Astrocyte (in vitro differentiated cells and primary cell): ENCODE measurements at regions not wholly inside any gene's neighbourhood (a gene's known extent, or its start where the extent isn't known, plus 50 kb on each side); places are given as distances from the start of the nearest gene placed in this dataset.

Experiments
- EZH2 ChIP-seq: IDR thresholded peaks from 2 replicates; pipeline ENCODE4 v1.6.1; 2012; ENCODE audit warnings: mild to moderate bottlenecking, low read length, inconsistent platforms; ENCODE audit not compliant: insufficient read depth
- TF ChIP-seq, protein P1 (sequence below): IDR thresholded peaks from 2 replicates; pipeline ENCODE4 v1.5.1; 2011; ENCODE audit warnings: low read depth, mild to moderate bottlenecking, inconsistent platforms, low read length, moderate library complexity; ENCODE audit not compliant: insufficient read depth

DNA sequence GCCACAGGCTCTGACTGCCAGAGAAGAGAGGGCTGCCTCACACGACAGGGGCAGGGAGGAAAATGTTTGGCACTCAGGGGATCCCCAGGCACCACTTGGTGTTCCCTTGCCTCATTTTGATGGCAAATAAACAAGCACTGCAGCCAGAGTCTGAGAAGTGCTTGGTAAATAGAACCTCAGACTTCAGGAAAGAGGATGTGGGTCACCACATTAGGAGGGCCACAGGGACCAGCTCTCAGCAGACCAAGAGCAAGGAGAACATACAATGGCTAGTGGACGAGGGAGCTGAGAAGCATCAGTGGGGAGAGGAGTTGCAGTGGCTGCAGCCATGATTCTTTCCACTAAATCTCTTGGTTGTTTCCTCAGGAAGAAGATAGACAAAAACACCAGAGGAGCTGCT lies 413.9 kb downstream of the GADD45G start:
- TF ChIP-seq, protein P1, sequence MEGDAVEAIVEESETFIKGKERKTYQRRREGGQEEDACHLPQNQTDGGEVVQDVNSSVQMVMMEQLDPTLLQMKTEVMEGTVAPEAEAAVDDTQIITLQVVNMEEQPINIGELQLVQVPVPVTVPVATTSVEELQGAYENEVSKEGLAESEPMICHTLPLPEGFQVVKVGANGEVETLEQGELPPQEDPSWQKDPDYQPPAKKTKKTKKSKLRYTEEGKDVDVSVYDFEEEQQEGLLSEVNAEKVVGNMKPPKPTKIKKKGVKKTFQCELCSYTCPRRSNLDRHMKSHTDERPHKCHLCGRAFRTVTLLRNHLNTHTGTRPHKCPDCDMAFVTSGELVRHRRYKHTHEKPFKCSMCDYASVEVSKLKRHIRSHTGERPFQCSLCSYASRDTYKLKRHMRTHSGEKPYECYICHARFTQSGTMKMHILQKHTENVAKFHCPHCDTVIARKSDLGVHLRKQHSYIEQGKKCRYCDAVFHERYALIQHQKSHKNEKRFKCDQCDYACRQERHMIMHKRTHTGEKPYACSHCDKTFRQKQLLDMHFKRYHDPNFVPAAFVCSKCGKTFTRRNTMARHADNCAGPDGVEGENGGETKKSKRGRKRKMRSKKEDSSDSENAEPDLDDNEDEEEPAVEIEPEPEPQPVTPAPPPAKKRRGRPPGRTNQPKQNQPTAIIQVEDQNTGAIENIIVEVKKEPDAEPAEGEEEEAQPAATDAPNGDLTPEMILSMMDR: no peak
- TF ChIP-seq EZH2: no peak
